Vagina (tissue), 2 donors: ENCODE measurements at regions not wholly inside any gene's neighbourhood (a gene's known extent, or its start where the extent isn't known, plus 50 kb on each side); places are given as distances from the start of the nearest gene placed in this dataset.
"Not testable (repeated sequence)": the region's sequence is repeated elsewhere in the genome, so short reads cannot be mapped to it uniquely, and the experiment has no call there.

ENCODE experiments used
- CTCF ChIP-seq, 3 experiments: fragments of 450-650 bp in 2 of 3; fragments of 200-600 bp in 1 of 3; sonication (generic) in 1 of 3; IDR thresholded peaks; one replicate each; pipeline ENCODE4 v1.5.1; 2017 to 2019; ENCODE audit warnings: antibody characterized with exemption in 3 of 3, mild to moderate bottlenecking in 2 of 3, moderate library complexity in 2 of 3
- POLR2A ChIP-seq, 2 donors: fragments of 450-650 bp; IDR thresholded peaks; one replicate each; pipeline ENCODE4 v1.6.1; 2017; ENCODE audit warnings: antibody characterized with exemption in 2 of 2, mild to moderate bottlenecking in 2 of 2, moderate library complexity in 2 of 2
- POLR2AphosphoS5 ChIP-seq, 2 donors: sonication (generic); formaldehyde crosslinking; IDR thresholded peaks; one replicate each; pipeline ENCODE4 v1.9.0; 2017; ENCODE audit warnings: antibody characterized with exemption in 2 of 2, mild to moderate bottlenecking in 2 of 2, low read depth in 1 of 2; ENCODE audit not compliant: insufficient read depth in 1 of 2

GRCh38 chr7:68090256-68090655 lies 1093.6 kb downstream of the TYW1 start:
- not testable (repeated sequence) for TF ChIP-seq CTCF (IDR thresholded peaks at IDR 0.05); POLR2A (IDR thresholded peaks at IDR 0.05); POLR2AphosphoS5 (IDR thresholded peaks at IDR 0.05; ENCODE audit: insufficient read depth in 1 of 2, low read depth in 1 of 2)
